Heart left ventricle (tissue), 16 donors: ENCODE measurements at regions not wholly inside any gene's neighbourhood (a gene's known extent, or its start where the extent isn't known, plus 50 kb on each side); places are given as distances from the start of the nearest gene placed in this dataset.

ENCODE experiments used
- ATAC-seq, 4 donors: fragments of 200-7000 bp; cut with Tn5 transposase; one replicate each; pipeline ENCODE4 v1.9.1; 2020 to 2022; ENCODE audit warnings: moderate library complexity in 4 of 4, mild to moderate bottlenecking in 3 of 4, moderate number of reproducible peaks in 1 of 4
- DNase-seq, 5 donors: peaks; one replicate each; pipeline ENCODE4 v3.0.0-alpha.2; 2020
- H3K27ac ChIP-seq, 12 donors: fragments of 200-600 bp; sonication (generic) in 4 of 12; one replicate each; pipeline versions ENCODE4 v1.5.0 to v1.8.0; 2016 to 2022; ENCODE audit warnings: mild to moderate bottlenecking in 2 of 12
- H3K27me3 ChIP-seq, 9 donors: fragments of 200-600 bp; sonication (generic) in 2 of 9; one replicate each; pipeline versions ENCODE4 v1.5.1 to v1.8.0; 2016 to 2022; ENCODE audit warnings: mild to moderate bottlenecking in 3 of 9
- H3K36me3 ChIP-seq, 9 donors: fragments of 200-600 bp; sonication (generic) in 2 of 9; one replicate each; pipeline versions ENCODE4 v1.5.0 to v1.8.0; 2018 to 2022; ENCODE audit warnings: mild to moderate bottlenecking in 2 of 9
- H3K4me1 ChIP-seq, 12 donors: fragments of 200-600 bp; sonication (generic) in 4 of 12; one replicate each; pipeline versions ENCODE4 v1.5.0 to v1.8.0; 2016 to 2022; ENCODE audit warnings: mild to moderate bottlenecking in 3 of 12
- H3K4me3 ChIP-seq, 12 donors: fragments of 200-600 bp; sonication (generic) in 4 of 12; one replicate each; pipeline versions ENCODE4 v1.5.0 to v1.8.0; 2017 to 2022; ENCODE audit warnings: mild to moderate bottlenecking in 9 of 12, moderate library complexity in 4 of 12
- H3K9me3 ChIP-seq, 12 donors: fragments of 200-600 bp; sonication (generic) in 4 of 12; one replicate each; pipeline versions ENCODE4 v1.5.0 to v1.8.0; 2016 to 2022; ENCODE audit warnings: mild to moderate bottlenecking in 1 of 12
- POLR2A ChIP-seq, 2 donors: fragments of 450-650 bp; IDR thresholded peaks; one replicate each; pipeline ENCODE4 v1.6.1; 2017; ENCODE audit warnings: antibody characterized with exemption in 2 of 2, mild to moderate bottlenecking in 2 of 2, moderate library complexity in 2 of 2
- WGBS, 4 donors: extraction: QIAGEN DNeasy Blood & Tissue Kit in 2 of 4; methylation state at CpG; one replicate each; pipeline versions ENCODE4 v1.1.5 to v1.1.7; 2013 to 2018; 5-methylcytosine and 5-hydroxymethylcytosine counted together
- intact Hi-C, 10 donors: fragments of 100-400 bp; cut with DNase I; formaldehyde crosslinking; loops; one replicate each; pipeline versions ENCODE4 v1.11.1 to v1.14.2; 2022
- TF ChIP-seq, protein P1 (sequence below), 12 donors: fragments of 200-600 bp; sonication (generic) in 4 of 12; IDR thresholded peaks; one replicate each; pipeline versions ENCODE4 v1.5.0 to v1.8.0; 2018 to 2022; ENCODE audit warnings: antibody characterized with exemption in 12 of 12, mild to moderate bottlenecking in 5 of 12
- donor health status: ischemic (EF 13 %, LVEDD 7.1; RV severe dilation, severe dysfunction).
- donor health status: healthy with polysubstance abuse.
- donor health status: DM: no; HTN: yes; CAD: no.
- donor health status: DM: no; HTN: no; CAD: no.
- donor health status: ischemic (EF 25% LVEDD 6.9; RV normal size, moderate dysfunction).
- donor health status: ischemic (EF 25% LVEDD 5.7; RV mildly dilated, moderate dysfunction).
- donor health status: healthy.
- donor health status: DM: yes; HTN: yes; CAD: no.
- donor health status: ischemic (EF 35%, LVEDD 5.7; RV mildly dilated, moderate dysfunction).
- donor health status: nonischemic (EF 11% LVEDD 7.7; RV severe dilation, severe dysfunction).
- donor health status: DM: yes; HTN: yes; CAD: no.
- donor health status: PGD.
- donor health status: ischemic (EF 29% LVEDD 5.4; RV normal size, mild dysfunction).
- donor health status: nonischemic (EF 23%, LVEDD 6.1; RV moderate dilation, normal function).

GRCh38 chr12:69112616-69113015 is 126.8 kb upstream of the CPSF6 start:
- Histone ChIP-seq H3K4me3 (no peak overlapping the region), H3K27me3 (no peaks in the 10 kb centered on the region), H3K4me1 (peaks cover 0 to 8% (median 4%) of the 10 kb centered on the region in 12 donors), H3K9me3 (no peaks in the 10 kb centered on the region), H3K36me3 (no peaks in the 10 kb centered on the region), H3K27ac (no peak overlapping the region)
- WGBS, 4 donors = 45 to 57% (median 53%) methylated on average over 4 of the region's 4 CpGs
- no peak for DNase-seq
- intact Hi-C loops = no loop called here
- TF ChIP-seq POLR2A (IDR thresholded peaks at IDR 0.05) = no peak
- TF ChIP-seq, protein P1, sequence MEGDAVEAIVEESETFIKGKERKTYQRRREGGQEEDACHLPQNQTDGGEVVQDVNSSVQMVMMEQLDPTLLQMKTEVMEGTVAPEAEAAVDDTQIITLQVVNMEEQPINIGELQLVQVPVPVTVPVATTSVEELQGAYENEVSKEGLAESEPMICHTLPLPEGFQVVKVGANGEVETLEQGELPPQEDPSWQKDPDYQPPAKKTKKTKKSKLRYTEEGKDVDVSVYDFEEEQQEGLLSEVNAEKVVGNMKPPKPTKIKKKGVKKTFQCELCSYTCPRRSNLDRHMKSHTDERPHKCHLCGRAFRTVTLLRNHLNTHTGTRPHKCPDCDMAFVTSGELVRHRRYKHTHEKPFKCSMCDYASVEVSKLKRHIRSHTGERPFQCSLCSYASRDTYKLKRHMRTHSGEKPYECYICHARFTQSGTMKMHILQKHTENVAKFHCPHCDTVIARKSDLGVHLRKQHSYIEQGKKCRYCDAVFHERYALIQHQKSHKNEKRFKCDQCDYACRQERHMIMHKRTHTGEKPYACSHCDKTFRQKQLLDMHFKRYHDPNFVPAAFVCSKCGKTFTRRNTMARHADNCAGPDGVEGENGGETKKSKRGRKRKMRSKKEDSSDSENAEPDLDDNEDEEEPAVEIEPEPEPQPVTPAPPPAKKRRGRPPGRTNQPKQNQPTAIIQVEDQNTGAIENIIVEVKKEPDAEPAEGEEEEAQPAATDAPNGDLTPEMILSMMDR (IDR thresholded peaks at IDR 0.05) = no peak
- ATAC-seq = no peak

DNA sequence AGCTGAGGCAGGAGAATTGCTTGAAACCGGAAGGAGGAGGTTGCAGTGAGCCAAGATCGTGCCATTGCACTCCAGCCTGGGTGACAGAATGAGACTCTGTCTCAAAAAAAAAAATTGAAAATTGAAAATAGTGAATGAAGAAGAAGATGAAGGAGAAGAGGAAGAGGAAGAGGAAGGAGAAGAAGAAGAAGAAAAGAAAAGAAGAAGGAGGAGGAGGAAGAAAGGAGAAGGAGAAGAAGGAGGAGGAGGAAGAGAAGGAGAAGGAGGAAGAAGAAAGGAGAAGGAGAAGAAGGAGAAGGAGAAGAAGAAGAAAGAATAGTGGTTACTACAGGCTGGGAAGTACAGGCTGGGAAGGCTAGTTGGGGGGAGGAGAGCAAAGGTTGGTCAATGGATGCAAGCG is 124.3 kb upstream of the CPSF6 start:
- no peaks in the 10 kb centered on the region for H3K4me1 ChIP-seq
- H3K9me3 ChIP-seq = no peaks in the 10 kb centered on the region
- intact Hi-C loops = no loop called here
- H3K27me3 ChIP-seq = no peaks in the 10 kb centered on the region
- H3K36me3 ChIP-seq = no peaks in the 10 kb centered on the region
- H3K27ac ChIP-seq = no peak overlapping the region
- 60 to 95% (median 93%) methylated on average over 2 to 3 of the region's 3 CpGs for WGBS, 4 donors
- TF ChIP-seq, protein P1 (IDR thresholded peaks at IDR 0.05) = no peak
- TF ChIP-seq POLR2A (IDR thresholded peaks at IDR 0.05) = no peak
- ATAC-seq (no peak), DNase-seq (no peak)
- H3K4me3 ChIP-seq = no peak overlapping the region

- no peak overlapping the region for H3K4me3 ChIP-seq
- TF ChIP-seq POLR2A (IDR thresholded peaks at IDR 0.05) = no peak
- TF ChIP-seq, protein P1 (IDR thresholded peaks at IDR 0.05) = no peak
- no peaks in the 10 kb centered on the region for H3K36me3 ChIP-seq
- ATAC-seq (no peak), DNase-seq (no peak)
- H3K4me1 ChIP-seq = no peaks in the 10 kb centered on the region
- no peaks in the 10 kb centered on the region for H3K9me3 ChIP-seq
- intact Hi-C loops = no loop called here
- 81 to 94% (median 86%) methylated on average over 9 of the region's 9 CpGs for WGBS, 4 donors
- no peak overlapping the region for H3K27ac ChIP-seq
- no peaks in the 10 kb centered on the region for H3K27me3 ChIP-seq
These were observed 123.4 kb upstream of the CPSF6 start for GRCh38 chr12:69115951-69116350.

DNA sequence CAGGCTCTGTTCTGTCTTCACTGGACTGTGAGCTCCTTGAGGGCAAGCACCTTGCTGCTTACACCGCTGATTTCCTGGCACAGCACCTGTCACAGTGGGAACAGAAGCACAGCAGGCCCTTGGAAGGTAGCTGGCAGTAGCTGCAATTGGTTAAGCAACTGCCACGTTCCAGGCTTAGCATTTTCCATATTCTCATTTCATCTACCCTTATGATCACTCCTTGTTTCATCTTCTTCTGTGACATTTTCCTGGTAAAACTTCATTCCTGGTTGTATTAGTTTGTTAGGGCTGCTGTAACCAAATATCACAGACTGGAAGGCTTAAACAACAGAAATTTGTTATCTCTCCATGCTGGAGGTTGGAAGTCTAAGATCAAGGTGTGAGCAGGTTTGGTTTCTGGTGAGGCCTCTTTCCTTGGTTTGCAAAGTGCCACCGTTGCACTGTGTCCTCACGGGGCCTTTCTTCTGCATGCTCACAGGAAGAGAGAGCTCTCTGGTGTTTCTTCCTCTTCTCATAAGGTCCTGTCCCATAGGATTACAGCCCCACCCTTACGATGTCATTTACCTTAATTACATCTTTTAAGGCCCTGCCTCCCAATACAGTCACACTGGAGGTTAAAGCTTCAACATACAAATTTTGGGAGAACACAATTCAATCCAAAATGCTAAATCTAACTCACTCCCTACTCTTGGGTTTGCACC is 121.7 kb upstream of the CPSF6 start:
- intact Hi-C loops = no loop called here
- H3K27me3 ChIP-seq = no peaks in the 10 kb centered on the region
- ATAC-seq (no peak), DNase-seq (no peak)
- no peaks in the 10 kb centered on the region for H3K9me3 ChIP-seq
- H3K27ac ChIP-seq = no peak overlapping the region
- no peak overlapping the region for H3K4me3 ChIP-seq
- WGBS, 4 donors = 75 to 78% (median 77%) methylated on average over 5 of the region's 5 CpGs
- TF ChIP-seq, protein P1 (IDR thresholded peaks at IDR 0.05) = no peak
- no peak for TF ChIP-seq POLR2A (IDR thresholded peaks at IDR 0.05)
- no peaks in the 10 kb centered on the region for H3K4me1 ChIP-seq
- no peaks in the 10 kb centered on the region for H3K36me3 ChIP-seq
